ENCODE measurements at regions not wholly inside any gene's neighbourhood (a gene's known extent, or its start where the extent isn't known, plus 50 kb on each side); places are given as distances from the start of the nearest gene placed in this dataset.

DNA sequence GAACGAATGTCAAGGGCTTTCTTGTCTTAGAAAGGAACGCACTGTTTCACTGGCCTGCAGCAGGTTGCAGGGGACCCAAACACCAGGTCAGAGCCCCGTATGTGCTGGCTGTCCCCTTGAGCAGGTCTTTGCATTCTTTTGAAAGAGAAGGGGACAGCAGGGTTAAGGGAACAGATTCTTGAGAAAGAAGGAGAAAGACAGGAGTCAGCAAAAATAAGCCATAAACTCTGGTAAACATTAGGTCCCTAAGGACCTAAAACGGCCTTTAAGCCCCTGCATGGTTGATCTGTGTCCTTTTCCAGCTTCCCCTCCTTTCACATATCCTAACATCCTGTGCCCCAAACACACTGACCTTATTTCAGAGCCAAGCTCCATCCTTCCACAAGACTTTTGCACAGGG, 190.8 kb upstream of the ADRA1B start:
- no peak for DNase-seq

DNA sequence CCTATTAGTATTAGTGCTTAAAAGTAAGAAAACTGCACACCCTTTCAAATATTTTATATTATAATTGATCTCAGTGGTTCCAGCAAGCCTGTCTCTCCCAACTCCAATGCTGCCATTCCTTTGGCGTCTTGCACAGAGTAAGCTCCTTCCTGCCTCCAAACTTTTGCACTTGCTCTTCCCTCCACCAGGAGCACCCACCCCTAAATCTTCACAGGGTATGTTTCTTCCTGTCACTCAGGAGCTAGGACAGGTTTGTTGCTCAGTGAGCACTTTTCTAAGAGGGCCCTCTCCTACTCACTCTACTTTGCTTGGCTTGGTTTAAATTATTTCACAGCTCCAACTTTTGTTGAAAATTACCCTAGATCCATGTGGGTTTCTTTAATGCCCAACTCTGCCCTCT, 189.1 kb upstream of the ADRA1B start:
- no peak for DNase-seq

DNA sequence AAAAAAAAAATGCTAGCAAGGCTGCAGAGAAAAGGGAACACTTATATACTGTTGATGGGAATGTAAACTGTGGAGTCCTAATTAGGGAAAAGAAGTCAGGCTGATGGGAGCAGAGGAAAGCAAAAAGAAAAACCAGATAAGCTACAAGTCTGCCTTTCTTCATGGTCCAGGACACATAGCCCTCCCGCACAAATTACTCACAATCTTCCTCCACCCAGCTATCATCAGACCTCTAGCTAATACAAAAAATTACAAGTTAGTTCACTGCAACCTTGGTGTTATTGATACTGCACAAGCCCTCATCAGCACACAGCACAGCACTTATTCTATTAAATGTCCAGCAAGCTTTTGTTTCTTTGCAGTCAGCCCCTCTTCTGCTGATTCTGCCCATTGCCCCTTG, 186.0 kb upstream of the ADRA1B start:
- DNase-seq, result no peak

DNA sequence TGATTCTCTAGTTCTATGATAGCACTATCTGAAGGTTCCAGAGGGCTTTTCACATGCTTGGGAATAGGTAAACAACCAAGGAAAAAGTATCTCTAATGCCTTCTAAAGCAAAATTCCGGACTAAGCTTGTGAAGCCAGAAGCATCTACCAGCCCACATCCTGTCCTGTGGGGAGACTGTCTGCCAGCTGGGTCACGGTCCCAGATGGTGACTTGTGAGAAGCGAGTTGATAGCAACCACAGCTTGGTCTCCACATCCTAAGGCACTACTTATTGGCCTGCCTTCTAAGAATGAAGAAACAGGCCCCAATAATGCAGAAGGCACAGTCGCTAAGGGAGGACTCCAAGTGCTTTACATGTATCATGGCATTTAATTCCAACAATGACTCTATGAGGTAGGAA, 184.1 kb upstream of the ADRA1B start:
- no peak for DNase-seq

DNA sequence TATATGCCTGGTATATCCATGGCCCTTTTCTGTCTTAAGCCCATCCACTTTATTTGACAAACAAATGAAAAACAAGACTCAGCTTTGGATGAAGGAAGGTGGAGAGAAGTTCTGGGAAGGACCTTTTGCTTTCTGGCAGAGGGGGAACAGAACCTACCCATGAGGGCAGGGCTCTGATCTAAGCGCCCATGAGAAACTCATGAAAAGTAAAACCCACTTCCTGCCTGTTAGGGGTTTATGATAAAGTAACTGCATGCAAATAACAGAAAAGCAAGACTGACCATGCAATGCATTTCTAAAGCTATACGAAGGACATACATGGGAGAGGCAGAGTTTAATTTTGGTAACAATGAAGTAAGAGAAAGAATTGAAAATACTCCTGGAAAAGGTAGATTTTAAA, 181.9 kb upstream of the ADRA1B start:
- DNase-seq, result no peak

DNA sequence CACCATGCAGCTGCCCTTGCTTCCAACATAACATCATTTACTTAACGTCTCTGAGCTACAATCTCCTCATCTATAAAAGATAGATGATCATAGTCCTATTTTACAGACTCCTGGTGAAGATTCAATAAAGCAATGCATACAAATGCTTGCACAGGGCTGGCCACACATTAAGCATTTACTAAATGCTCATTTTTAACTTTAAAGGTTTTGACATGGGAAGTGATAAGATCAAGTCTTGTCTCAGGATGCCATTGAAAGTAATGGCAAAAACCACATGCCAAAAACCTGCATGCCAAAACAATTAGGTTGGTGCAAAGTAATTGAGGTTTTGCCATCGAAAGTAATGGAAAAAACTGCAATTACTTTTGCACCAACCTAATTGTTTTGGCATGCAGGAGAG, 181.2 kb upstream of the ADRA1B start:
- DNase-seq, result no peak

DNA sequence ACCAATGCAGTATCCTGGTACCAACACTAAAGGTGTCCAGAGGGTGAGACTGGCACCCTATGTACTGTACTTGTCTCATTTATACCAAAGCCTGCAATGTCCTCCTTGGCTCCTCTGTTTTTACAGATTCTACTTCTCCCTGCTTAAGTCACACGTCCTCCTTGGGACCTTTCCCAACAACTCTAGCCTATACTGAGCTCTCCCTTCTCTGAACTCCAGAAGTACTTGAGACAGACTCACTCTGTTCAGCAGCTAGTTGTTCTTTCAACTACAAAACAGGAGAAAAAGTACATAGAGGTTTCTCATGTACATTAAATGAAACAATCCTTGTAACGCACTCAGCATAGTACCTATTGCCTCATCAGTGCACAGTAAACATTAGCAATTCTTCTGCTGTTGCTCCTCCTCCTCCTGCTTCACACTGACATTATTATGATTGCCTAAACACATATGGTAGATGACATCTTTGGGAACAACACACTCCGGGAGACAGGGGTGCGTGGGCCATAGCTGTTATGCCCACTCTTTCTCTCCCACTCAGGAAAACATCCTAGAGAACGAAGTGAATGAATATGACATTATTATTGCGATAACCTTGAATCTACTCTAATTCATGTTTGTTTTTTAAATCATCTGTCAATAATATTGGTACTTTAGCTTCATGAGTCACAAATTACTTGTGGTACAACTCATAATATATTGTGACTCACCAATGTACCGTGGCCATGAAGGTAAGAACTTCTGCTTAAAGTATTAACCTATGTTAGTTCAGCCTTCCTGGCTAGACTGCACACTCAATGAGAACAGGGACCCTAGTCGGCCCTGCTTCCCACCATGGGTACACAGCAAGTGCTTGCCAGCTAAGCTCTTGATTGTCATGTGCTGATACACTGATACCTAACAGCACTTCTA, 180.3 kb upstream of the ADRA1B start:
- no peak for DNase-seq

DNA sequence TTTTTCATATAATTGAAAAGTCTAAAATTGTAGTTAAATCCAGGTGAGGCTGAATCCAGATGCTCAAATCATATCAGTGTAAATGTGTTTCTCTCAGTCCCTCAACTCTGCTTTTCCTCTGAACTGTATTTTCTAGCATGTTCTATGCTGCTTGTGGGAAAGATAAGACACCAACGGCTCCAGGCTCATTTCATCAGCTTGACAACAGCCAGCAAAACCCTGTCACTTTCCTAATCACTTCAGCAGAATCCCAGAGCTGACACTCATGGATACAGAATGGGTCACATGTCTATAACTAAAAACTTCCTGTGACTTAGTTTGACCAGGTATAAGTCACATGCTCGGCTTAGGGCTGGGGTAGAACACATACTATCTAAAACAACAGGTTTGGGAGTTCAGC, 179.4 kb upstream of the ADRA1B start:
- no peak for DNase-seq

DNA sequence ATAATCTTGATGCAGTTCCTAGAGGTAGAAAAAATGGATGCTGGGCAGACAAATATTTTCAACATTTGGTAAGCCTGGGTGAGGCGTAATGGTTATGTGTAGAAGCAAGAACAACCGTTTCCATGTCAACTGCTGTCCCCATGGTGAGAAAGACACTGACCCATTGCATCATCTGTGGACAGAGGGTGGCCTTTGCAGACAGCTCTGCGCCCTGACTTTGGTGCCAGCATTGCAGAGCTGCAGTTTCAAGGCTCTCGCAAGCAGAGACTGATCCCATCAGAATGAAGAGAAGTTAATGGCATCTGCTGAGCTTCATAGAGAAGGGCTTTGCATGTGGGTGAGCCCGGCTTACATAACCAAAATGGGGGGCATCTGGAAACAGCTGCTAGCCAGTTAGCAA, 179.0 kb upstream of the ADRA1B start:
- DNase-seq, result no peak

DNA sequence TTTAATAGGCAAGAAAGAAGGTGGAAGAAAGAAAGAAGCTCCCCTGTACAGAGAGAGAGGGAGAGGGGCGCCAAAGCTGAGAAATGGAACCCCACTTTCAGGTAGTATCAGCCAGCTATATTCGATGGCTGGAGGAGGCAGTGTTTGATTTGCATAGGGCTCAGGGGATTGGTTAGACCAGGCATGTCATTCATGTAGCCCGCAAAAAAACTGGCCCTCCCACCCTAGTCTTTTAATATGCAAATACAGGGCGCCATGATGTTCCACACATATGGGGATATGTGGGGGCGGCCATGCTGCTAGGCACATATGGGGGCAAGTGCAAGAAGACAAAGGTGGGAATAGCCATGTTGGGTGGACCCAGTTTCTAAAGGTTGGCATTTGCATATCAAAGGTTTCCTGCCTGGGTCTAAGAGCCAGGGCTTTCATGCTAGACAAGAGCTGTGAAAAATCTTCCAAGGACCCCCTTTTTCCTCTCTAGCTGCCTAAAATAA, 174.4 kb upstream of the ADRA1B start:
- no peak for DNase-seq

DNA sequence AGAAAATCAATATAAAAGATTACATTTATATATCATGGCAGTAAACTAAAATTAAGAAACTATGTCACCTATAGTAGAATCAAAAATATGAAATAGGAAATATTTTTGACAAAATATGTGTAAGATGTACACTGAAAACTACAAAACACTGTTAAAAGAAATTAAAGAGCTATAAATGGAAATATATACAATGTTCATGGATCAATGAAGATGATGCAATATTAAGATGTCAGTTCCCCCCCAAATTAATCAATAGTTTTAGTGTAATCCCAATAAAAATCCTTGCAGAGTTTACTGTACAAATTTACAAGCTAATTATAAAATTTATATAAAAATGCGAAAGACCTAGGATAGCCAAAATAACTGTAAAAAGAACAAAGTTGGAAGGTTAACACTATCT, 173.0 kb upstream of the ADRA1B start:
- DNase-seq, result no peak

DNA sequence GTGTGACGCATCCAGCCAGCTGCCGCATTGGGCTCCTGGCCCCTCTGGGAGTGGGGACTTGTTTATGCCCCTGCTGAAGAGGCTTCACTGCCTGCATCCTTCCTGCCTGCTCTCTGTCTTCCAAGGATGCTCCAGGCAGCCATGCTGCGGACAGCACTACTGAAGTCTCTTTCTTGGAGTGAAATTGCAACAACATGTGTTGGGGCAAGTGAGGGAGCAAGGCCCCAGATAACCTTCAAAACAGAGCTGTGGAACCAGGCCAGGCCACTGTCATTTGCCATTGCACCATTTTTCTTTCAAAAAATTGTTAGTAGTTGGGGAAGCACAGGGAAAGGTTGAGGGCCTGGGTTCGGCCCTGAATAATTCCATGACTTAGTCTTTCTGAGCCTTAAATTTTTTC, 169.6 kb upstream of the ADRA1B start:
- DNase-seq, result no peak

DNA sequence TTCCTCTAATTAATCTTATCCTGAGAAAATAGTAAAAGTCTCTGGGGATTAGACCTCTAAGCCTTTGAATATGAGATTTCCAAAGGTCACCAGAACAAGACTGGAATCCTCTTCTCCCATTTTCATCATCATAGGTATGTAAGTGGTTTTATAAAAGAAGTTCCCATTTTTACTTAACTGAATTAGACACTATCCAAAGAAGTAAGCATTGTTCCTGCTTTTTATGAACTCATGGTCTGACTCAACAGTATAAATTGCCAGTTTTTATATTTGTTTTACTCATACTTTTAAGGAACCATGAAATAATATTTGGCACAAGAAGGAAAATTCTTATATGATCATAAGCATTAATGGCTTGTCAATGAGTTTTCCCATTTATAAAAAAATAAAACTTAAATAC, 167.1 kb upstream of the ADRA1B start:
- no peak for DNase-seq

DNA sequence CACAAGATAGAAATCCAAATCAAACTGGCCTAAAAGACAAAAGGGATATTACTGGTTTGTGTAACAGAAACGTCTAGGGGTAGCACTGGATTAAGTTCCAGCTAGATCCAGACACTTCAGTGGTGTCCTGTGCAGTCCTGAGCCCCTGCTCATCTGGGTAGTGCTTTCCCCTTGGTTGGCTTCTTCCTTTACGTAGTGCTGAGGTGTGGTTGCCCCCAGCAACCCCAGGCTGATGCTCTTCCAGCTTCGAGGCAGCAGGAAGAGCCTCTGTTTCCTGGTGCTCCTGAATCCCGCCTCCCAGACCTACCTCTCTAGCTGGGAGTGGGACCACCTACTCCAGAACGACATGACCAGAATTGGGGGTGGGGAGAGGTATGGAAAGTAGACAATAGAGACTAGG, 166.1 kb upstream of the ADRA1B start:
- no peak for DNase-seq

DNA sequence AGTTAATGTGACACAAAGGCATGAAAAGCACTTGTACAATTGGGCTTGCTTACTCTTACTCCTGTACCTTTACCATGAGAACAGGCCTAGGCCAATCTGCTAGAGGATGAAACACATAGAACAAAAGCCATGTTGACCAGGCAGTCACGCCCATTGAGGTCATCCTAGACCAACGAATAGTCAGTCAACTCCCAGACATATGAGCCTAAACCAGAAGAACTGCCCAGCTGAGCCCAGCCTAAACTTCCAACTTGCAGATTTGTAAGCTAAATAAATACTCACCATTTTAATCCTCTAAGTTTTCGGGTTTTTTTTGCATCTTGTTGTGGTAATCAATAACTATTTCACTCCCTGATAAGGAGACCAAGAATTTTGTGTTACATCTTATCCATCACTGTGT, 164.8 kb upstream of the ADRA1B start:
- DNase-seq, result no peak

DNA sequence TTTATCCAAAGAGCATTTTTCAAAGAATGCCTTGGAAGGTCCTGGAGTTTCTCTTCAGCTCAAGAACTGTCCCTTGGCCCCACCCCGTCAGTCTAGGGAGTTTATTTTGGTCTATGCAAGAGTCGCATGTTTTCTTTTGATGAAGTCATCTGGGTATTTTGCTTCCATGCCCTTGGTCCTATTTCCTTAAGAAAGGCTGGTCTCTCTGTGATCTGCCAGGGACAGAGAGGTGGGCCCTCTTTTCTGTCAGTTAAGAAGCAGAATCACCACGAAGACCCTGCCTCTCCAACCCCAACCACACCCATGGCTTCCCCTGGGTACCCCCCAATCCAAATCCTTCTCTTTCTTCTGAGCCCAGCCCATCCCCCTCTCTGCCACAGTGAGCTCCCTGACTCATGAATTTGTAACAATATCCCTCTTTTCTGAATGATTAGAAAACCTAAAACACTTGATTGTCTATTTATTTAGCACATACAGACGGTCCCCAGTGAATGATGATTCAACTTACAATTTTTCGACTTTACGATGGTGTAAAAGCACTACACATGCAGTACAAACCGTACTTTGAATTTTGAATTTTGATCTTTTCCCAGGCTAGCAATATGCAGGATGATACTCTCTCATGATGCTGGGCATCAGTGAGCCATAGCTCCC, 163.5 kb upstream of the ADRA1B start:
- no peak for DNase-seq

DNA sequence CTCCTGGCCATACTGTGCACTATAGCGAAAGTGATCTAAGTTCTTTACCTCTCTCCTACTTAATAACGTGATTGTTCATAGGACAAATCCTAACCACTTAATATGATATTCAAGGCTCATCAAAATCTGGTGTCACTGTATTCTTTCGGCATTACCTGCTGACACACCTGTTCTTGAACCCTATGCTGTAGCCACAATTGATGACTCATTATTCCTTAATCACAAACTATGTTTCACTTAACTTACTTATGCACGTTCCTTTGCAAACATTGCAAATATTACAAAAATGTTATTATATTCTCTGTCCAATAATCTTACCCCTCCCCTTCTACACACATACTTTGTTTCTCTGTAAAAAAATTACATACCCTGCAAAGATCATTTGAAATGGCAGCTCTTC, 158.1 kb upstream of the ADRA1B start:
- no peak for DNase-seq

DNA sequence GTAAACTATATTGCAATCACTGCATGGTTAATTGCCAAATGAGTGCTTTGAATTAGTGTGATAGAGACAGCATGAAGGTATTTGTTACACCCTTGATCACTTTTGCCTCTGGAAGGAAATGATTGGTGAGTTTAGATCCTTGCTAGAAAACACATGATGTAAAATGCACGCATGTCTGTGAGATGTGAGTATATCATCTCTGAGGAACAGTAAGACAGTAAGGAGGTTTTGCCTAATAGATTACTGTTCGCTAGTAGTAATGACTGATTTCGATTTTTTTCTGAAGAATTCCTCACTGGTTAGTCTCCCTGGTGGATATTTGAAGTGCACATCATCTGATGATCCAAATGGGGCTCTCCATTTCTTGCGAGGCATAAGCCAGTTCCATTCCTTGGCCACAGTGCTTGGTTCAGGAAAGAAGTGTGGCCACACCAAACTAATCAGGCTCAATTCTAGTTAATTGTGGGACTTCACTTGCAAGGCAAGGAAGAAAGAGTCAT, 156.4 kb upstream of the ADRA1B start:
- DNase-seq, result no peak

DNA sequence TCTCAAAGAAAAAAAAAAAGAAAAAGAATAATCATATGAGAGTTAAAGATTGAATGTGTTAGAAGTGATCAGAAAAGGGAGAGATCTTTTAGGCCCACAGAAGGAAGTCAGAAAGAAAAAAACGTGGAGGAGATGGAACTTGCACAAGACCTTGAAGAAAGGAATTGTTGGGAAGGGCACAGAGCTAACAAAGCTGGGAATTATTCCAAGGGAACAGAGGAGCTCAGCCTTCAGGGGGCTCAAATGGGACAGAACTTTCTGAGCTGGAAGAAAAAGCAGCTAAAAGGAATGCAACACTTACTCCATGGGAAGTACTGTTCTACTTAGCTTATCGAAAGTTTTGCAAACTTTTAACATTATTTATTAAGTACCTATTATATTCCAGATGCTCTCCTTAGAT, 153.4 kb upstream of the ADRA1B start:
- no peak for DNase-seq

DNA sequence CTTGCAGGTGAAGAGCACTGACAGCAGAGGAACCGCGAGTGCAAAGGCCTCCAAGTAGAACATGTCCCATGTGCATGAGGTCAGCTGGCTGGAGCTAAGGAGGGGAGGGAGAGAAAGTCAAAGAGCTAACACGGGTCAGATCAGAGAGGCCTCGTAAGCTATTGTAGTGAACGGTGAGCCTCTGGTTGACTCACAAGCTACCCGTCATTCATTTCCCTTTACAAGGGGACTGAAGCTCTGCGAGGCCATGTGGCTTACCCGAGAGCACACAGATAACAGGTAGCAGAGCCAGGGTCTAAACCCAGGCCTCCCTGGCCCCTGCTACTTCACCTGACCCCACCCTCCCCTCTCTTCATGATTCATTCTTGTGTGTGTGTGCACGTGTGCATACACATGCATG, 152.7 kb upstream of the ADRA1B start:
- DNase-seq, result no peak

DNA sequence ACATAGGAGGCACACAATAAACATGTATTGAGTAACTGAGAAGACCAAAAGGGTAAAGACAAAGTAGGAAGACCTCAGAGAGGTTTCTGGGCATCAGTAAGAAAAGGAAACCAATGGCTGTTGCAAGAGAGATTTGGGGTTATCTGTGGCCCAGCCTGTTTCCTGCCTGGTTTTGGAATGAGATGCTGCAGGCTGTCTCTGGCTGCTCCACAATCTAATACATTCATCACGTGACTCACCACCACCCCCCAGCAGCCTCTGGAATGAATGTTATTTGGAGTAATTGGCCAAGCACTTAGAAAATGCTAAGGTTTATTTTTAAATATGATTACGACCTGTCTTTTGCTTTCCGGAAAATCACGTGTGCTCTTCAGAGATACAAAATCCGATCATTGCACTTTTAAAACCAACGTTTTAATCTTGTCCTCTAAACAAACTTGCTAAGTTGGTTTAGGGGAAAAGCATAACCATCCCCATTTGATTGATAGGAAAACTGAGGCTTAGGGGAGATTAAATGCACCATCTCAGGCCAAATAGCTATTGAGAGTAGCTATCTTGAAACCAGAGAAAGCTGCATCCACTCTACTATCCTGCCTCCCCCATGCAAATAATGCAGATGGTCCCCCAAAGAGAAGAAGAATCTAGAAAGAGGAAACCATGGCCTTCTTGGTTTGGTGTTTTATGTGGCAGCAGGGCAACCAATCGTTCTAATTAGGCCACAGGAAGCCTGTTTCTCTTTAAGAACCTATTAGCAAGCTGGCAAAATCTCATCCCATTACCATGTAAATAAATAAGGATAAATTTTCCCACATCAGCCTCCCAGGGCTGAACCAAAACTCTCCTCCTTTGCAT, 151.8 kb upstream of the ADRA1B start:
- DNase-seq, result no peak

DNA sequence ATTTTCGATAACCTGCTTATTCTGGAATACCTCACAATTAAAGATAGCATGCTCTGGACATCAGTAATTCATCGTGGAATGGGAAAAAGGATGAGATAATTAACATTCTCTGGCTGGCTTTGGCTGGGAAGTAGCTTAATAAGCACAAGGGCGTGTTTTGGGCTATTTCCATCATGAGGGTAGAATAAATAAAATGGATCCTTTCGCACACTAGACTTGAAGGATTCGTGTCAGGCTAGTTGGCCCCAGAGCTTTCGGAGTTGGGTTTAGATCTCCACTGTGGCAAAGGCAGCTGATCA, 151.2 kb upstream of the ADRA1B start:
- DNase-seq, result no peak

DNA sequence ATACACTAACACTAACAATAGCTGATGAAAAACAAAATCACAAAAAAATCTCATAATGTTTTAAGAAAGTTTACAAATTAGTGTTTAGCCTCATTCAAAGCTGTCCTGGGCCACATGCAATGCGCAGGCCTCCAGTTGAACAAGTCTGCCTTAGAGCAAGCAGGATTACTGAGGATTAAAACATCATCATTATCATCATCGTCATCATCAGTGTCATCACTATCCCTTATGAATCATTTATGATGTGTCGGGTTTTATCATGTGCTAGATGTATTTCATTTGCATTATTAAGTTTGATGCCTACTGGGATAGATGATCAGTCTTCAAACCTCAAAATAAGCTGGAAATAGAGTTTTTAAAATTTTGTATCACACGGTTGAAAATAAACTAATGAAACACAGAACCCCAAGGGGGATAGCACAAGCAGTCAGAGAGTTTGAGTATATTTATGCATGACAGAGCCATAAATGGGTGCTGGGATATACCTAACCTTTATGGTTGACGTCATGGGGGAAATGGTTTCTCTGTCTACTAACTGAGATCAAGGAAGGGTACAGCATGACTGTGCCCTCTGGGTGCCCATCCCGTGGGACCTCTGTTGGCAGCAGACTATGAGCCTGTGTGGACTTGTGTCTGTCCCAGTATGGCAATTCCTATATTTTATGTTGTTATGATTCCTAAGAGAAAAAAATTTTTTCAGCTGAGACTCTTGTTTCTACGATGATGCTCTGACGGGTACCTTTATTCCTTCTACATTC, 150.3 kb upstream of the ADRA1B start:
- DNase-seq, result no peak
